ENCODE measurements at regions not wholly inside any gene's neighbourhood (a gene's known extent, or its start where the extent isn't known, plus 50 kb on each side); places are given as distances from the start of the nearest gene placed in this dataset.
"Not testable (repeated sequence)": the region's sequence is repeated elsewhere in the genome, so short reads cannot be mapped to it uniquely, and the experiment has no call there.

DNA sequence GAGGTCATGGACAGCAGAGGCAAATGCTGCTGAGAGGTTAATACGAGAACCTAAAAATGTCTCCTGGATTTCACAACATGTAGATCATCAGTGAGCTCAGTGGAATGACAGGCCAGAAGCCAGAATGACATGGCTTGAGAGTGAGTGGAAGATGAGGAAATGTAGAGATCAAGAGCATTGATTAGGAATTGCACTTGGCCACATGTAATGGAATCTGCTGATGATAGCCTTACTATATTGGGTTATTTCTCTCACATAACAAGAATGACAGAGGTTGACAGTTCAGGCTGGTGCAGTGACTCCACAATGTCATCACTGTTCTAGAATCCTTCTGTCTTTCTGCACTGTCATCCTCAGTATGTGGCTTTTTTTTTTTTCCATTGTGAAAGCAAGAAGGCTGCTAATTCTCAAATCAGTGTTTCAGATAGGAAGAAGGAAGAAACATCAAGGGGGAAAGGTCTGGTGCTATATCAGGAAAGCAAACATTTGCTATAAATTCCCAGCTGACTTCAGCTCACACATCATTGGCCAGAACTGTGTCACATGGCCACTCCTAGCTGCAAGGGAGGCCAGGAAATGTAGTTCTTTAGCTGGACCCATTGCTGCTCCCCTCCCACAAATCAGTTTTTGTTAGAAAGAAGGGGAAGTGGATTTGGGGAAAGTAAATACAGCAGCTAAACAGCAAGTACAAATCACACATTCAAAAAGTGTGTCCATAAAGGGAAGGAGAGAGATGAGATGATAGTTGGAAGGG is 127.2 kb downstream of the FAM161A start:
- TF ChIP-seq, protein P1, sequence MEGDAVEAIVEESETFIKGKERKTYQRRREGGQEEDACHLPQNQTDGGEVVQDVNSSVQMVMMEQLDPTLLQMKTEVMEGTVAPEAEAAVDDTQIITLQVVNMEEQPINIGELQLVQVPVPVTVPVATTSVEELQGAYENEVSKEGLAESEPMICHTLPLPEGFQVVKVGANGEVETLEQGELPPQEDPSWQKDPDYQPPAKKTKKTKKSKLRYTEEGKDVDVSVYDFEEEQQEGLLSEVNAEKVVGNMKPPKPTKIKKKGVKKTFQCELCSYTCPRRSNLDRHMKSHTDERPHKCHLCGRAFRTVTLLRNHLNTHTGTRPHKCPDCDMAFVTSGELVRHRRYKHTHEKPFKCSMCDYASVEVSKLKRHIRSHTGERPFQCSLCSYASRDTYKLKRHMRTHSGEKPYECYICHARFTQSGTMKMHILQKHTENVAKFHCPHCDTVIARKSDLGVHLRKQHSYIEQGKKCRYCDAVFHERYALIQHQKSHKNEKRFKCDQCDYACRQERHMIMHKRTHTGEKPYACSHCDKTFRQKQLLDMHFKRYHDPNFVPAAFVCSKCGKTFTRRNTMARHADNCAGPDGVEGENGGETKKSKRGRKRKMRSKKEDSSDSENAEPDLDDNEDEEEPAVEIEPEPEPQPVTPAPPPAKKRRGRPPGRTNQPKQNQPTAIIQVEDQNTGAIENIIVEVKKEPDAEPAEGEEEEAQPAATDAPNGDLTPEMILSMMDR (IDR thresholded peaks at IDR 0.05; ENCODE audit: borderline replicate concordance, control extremely low read depth, extremely low read depth, insufficient read depth, missing control alignments): no peak
- no peak for DNase-seq (ENCODE audit: low spot score)
- in situ Hi-C loops (cut with MboI; ENCODE audit: low sequenced_read_pairs, unreplicated experiment): no loop called here

DNA sequence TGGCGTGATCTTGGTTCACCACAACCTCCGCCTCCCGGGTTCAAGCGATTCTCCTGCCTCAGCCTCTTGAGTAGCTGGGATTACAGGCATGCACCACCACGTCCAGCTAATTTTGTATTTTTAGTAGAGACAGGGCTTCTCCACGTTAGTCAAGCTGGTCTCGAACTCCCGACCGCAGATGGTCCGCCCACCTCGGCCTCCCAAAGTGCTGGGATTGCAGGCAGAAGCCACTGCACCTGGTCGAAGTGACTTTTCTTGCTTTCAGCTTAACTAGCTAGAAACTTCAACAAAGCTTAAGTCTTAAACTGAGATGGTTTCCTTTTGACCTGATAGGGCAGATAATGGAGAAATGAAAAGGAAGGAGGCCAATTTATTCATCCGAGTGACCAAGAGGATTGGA is 130.5 kb downstream of the FAM161A start:
- DNase-seq (ENCODE audit: low spot score); in situ Hi-C loops (cut with MboI; ENCODE audit: low sequenced_read_pairs, unreplicated experiment): not testable (repeated sequence)

DNA sequence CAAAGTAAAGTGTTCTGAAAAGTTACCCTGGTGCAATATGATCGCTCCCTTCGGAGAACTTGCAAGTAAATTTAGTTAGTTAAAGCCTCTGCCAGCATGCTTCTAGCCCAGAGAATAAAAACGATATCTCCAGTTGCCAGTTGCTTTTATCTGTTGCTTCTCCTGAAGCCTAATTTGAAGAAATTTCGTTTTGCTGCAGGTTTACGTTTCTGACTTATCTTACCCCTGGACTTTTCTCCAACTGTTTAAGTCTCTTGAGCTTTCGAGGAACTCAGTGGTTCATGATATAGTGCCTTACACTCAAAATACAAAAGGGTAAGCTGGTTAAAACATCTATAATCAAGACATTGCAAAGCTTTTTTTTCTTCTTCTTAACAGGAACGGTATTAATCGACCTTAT is 131.1 kb downstream of the FAM161A start:
- TF ChIP-seq, protein P1 (IDR thresholded peaks at IDR 0.05; ENCODE audit: borderline replicate concordance, control extremely low read depth, extremely low read depth, insufficient read depth, missing control alignments): no peak
- in situ Hi-C loops (cut with MboI; ENCODE audit: low sequenced_read_pairs, unreplicated experiment): no loop called here
- DNase-seq (ENCODE audit: low spot score): no peak

DNA sequence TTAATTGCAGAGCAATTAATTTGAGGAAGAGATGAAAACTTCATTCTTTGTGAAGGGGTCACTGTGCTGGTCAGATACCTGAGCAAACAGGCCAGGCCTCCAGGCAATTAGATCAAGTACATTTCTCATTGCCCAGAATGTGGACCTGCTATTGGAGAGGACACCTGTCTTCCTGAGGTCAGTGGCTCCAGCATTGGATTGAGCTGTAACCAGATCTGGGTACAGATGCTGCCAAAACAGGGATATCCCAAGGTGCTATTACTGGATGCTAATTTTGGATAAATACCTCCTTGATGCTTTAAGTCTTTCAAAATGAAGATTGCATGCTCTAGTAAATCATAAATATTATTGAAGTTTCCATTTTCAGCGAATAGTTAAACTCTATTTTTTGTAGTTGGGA is 131.5 kb downstream of the FAM161A start:
- TF ChIP-seq, protein P1 (IDR thresholded peaks at IDR 0.05; ENCODE audit: borderline replicate concordance, control extremely low read depth, extremely low read depth, insufficient read depth, missing control alignments): no peak
- in situ Hi-C loops (cut with MboI; ENCODE audit: low sequenced_read_pairs, unreplicated experiment): no loop called here
- DNase-seq (ENCODE audit: low spot score): no peak

DNA sequence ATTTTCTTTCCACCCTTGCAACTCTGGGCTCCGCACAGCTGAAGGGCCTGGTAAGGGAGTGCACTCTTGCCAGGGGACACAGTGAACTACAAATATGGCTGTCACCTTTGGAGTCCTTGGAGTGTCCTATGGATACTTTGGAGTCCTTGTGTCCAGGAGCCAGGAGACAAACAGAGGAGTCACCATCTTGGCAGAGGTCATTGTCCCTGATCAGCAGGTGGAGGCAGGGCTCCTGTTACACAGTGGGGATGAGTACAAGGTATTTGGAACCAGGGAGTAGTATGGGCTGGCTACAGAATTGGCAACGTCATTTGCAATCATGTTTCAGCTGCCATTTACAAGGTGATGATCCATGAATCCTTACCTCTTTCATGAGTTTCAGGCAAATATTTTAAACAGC is 132.5 kb downstream of the FAM161A start:
- TF ChIP-seq, protein P1 (IDR thresholded peaks at IDR 0.05; ENCODE audit: borderline replicate concordance, control extremely low read depth, extremely low read depth, insufficient read depth, missing control alignments): no peak
- in situ Hi-C loops (cut with MboI; ENCODE audit: low sequenced_read_pairs, unreplicated experiment): no loop called here
- DNase-seq (ENCODE audit: low spot score): no peak

DNA sequence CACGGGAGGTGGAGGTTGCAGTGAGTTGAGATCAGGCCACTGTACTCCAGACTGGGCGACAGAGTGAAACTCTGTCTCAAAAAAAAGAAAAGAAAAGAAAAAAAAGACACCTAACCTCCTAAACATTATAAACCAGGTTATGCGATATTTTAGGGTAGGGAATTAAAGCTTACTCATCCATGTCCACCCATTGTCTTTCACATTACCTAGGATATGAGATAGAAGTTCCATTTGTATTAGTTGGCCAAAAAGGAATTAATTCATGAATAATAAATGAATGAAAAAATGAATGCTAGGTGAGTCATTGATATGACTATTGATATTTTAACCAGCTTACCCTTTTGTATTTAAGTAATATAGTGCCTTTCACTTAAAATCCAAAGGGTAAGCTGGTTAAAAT is 132.9 kb downstream of the FAM161A start:
- in situ Hi-C loops (cut with MboI; ENCODE audit: low sequenced_read_pairs, unreplicated experiment): no loop called here
- no peak for DNase-seq (ENCODE audit: low spot score)
- TF ChIP-seq, protein P1 (IDR thresholded peaks at IDR 0.05; ENCODE audit: borderline replicate concordance, control extremely low read depth, extremely low read depth, insufficient read depth, missing control alignments): no peak

DNA sequence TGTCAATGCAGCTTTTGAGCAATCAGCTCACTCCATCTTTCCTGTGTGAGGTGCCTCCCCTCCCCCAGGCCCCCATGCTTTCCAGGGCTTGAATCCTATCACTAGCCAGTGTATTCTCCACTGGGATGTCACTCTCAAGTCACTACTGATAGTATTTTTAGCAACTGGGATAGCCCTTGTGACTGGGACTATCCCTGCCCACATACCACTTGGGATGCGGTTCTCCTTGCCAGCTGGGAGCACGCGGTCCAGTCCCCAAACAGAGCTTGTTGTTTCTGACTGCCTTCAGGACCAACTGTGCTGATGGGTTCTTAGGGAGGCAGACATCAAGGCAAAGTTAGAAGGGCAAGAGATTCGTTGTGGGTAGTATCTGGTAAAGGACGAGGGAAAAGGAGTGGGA is 134.9 kb downstream of the FAM161A start:
- in situ Hi-C loops (cut with MboI; ENCODE audit: low sequenced_read_pairs, unreplicated experiment): no loop called here
- DNase-seq (ENCODE audit: low spot score): no peak
- TF ChIP-seq, protein P1 (IDR thresholded peaks at IDR 0.05; ENCODE audit: borderline replicate concordance, control extremely low read depth, extremely low read depth, insufficient read depth, missing control alignments): no peak

Measured in GM13976 (cell line).